ENCODE measurements at regions not wholly inside any gene's neighbourhood (a gene's known extent, or its start where the extent isn't known, plus 50 kb on each side); places are given as distances from the start of the nearest gene placed in this dataset.

- TF ChIP-seq CTCF (IDR thresholded peaks at IDR 0.05; ENCODE audit: insufficient read depth, low read length, poor library complexity, severe bottlenecking) (no peak), EZH2phosphoT487 (conservative IDR thresholded peaks at IDR 0.05; ENCODE audit: low read length) (no peak)
These were observed 100.1 kb downstream of the DYRK2 start for GRCh38 chr12:67748743-67749040.

Measured in SU-DHL-6 (cell line).